ENCODE measurements at regions not wholly inside any gene's neighbourhood (a gene's known extent, or its start where the extent isn't known, plus 50 kb on each side); places are given as distances from the start of the nearest gene placed in this dataset.

DNA sequence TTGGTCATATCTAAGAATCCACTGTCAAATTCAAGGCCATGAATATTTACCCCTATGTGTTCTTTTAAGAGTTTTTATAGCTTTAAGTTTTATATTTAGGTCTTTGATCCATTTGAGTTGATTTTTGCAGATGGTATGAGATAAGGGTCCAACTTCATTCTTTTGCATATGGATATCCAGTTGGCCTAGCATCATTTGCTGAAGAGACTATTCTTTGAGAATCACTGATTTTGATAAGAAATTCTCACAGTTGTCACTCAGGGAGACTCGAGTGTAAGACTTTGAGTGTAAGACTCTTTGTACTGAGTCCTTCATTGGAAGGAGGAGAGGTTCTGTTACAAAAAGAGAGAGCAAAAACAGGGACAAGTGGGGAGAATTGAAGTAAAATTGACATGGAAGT lies 74.8 kb downstream of the CBLL2 start:
- TF ChIP-seq, protein P1, sequence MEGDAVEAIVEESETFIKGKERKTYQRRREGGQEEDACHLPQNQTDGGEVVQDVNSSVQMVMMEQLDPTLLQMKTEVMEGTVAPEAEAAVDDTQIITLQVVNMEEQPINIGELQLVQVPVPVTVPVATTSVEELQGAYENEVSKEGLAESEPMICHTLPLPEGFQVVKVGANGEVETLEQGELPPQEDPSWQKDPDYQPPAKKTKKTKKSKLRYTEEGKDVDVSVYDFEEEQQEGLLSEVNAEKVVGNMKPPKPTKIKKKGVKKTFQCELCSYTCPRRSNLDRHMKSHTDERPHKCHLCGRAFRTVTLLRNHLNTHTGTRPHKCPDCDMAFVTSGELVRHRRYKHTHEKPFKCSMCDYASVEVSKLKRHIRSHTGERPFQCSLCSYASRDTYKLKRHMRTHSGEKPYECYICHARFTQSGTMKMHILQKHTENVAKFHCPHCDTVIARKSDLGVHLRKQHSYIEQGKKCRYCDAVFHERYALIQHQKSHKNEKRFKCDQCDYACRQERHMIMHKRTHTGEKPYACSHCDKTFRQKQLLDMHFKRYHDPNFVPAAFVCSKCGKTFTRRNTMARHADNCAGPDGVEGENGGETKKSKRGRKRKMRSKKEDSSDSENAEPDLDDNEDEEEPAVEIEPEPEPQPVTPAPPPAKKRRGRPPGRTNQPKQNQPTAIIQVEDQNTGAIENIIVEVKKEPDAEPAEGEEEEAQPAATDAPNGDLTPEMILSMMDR (IDR thresholded peaks at IDR 0.05; ENCODE audit: low read depth, low read length), result no peak
- no peak overlapping the region for H3K4me3 ChIP-seq (ENCODE audit: low read depth, low read length)

DNA sequence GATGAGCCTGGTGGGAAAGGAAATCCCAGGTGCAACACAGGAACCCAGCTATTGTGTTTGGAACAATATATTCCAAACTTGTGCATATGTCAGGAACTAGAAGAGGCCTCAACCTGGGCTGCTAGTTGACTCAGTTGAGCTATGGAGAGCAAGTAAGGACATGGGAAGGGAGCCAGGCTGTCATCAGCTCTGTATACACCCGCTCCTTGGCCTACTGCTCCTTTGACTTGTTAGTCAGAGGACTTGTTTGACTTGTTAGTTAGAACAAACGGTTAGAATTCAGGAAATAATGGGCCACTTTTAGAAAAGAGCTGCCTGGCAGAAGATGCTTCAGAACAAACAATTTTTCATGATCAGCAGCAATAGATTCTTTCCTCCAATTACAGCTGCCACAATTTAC lies 76.4 kb downstream of the CBLL2 start:
- no peak overlapping the region for H3K4me3 ChIP-seq (ENCODE audit: low read depth, low read length)
- TF ChIP-seq, protein P1 (IDR thresholded peaks at IDR 0.05; ENCODE audit: low read depth, low read length), result no peak

DNA sequence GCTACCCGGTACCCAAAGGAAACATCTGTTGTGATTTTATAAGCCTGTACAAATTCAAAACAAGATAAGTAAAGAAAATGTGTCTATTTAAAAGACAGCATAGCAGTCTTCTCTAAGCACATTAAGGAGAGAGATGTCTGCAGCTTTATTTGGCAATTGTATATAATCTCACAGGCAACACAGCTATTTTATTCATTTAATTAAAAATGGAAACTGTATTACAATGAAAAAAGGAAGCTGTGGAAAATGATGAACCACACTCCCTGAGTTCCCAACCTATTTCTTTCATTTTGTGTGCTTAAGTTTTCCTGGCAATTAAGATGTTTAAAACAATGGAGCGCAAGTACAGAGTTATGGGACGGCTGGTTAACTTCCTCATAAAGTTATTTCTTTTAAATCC lies 78.4 kb downstream of the CBLL2 start:
- no peak overlapping the region for H3K4me3 ChIP-seq (ENCODE audit: low read depth, low read length)
- TF ChIP-seq, protein P1 (IDR thresholded peaks at IDR 0.05; ENCODE audit: low read depth, low read length), result no peak

GRCh38 chrX:22351966-22352365 lies 79.3 kb downstream of the CBLL2 start:
- no peak overlapping the region for H3K4me3 ChIP-seq (ENCODE audit: low read depth, low read length)
- TF ChIP-seq, protein P1 (IDR thresholded peaks at IDR 0.05; ENCODE audit: low read depth, low read length), result no peak

DNA sequence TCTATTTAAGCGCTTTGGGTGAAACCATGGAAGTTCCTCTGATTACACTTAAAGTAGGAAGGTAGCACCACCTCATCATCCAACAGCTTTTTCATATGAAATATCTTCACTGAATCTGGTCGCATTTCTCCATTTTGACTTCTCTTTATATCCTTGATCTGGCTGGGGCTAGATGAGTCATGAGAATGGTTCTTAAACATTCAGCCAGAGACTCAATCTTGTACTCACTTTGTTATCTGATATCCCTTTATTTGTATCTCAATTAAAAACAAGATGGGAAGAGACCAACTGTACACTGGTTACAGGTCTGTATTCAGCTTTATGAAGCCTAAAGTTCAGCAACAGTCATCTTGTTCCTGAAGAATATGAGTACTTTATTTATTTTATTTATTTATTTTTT lies 84.9 kb downstream of the CBLL2 start:
- TF ChIP-seq, protein P1 (IDR thresholded peaks at IDR 0.05; ENCODE audit: low read depth, low read length), result no peak
- H3K4me3 ChIP-seq (ENCODE audit: low read depth, low read length), result no peak overlapping the region

DNA sequence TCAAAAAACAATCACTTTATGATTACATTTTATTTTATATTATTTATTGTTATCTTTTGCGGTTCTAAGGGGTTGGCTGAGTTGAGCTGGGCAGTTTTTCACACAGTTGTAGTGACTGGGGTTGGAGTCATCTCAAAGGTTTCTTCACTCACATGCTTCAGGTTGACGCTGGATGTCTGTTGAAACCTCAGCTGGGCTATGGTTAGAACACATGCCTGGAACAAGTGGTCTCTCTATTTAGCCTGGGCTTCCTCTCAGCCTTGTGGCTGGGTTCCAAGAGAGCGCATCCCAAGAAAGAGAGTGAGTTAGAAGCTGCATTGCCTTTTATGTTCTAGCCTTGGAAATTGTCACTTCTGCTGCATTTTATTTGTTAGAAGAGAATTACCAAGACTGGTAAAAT lies 87.4 kb downstream of the CBLL2 start:
- TF ChIP-seq, protein P1 (IDR thresholded peaks at IDR 0.05; ENCODE audit: low read depth, low read length), result no peak
- H3K4me3 ChIP-seq (ENCODE audit: low read depth, low read length), result no peak overlapping the region

DNA sequence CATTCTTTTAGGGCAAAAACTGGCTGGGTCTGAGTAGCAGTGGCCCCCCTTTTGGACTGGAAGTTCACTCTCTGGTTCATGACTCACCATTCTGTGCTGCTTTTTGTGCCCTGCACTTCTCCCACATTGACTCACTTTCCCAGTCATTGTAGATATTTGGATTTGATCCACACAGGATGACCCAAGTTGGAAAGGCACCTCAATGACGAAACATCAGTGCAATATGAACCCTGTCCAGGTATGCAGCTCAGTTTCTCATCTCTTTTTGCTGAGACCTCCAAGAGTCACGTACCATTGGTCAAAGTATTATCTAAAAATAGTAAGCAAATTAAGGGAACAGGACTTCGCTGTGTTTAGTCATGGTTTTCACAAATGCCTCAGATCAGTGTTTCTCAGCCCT lies 92.7 kb downstream of the CBLL2 start:
- TF ChIP-seq, protein P1 (IDR thresholded peaks at IDR 0.05; ENCODE audit: low read depth, low read length), result no peak
- H3K4me3 ChIP-seq (ENCODE audit: low read depth, low read length), result no peak overlapping the region

All from WI38 (cell line).